Testis (tissue), 2 donors: ENCODE measurements at regions not wholly inside any gene's neighbourhood (a gene's known extent, or its start where the extent isn't known, plus 50 kb on each side); places are given as distances from the start of the nearest gene placed in this dataset.

ENCODE experiments used
- CTCF ChIP-seq, 3 experiments: fragments of 450-650 bp in 2 of 3; fragments of 200-600 bp in 1 of 3; sonication (generic) in 1 of 3; IDR thresholded peaks; one replicate each; pipeline ENCODE4 v1.5.1; 2016 to 2019; ENCODE audit warnings: antibody characterized with exemption in 3 of 3, mild to moderate bottlenecking in 2 of 3, moderate library complexity in 1 of 3
- POLR2A ChIP-seq: fragments of 450-650 bp; IDR thresholded peaks from one replicate; pipeline ENCODE4 v1.6.1; 2017; ENCODE audit warnings: antibody characterized with exemption, mild to moderate bottlenecking, moderate library complexity

GRCh38 chr11:90448256-90448655 lies 225.4 kb upstream of the CHORDC1 start:
- TF ChIP-seq CTCF (IDR thresholded peaks at IDR 0.05) (no peak), POLR2A (no peak)
